ENCODE measurements at regions not wholly inside any gene's neighbourhood (a gene's known extent, or its start where the extent isn't known, plus 50 kb on each side); places are given as distances from the start of the nearest gene placed in this dataset.

GRCh38 chr5:116658830-116659229 lies 84.2 kb upstream of the SEMA6A start:
- no peak overlapping the region for H3K4me3 ChIP-seq (ENCODE audit: low read depth, low read length)

- no peak overlapping the region for H3K4me3 ChIP-seq (ENCODE audit: low read depth, low read length)
Observed at GRCh38 chr5:116658141-116658540, 83.5 kb upstream of the SEMA6A start.

DNA sequence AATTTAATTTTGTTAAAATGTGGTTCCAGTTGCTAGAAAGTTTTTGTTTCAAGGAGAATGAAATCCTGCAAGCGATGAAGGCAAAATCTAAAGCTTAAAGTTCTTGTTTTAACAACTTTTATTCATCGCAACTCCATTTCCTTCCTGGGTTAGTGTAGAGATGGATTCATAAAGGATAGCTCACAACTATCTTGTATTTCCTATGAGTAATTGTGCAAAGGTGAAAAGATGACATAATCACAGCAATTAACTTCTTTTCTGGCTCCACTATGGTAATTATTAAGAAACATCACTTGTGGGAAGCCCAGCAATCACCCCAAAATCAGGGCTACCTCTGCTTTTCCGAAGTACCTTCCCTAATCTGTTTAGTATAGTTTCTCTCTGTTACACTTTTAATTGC lies 80.8 kb upstream of the SEMA6A start:
- no peak overlapping the region for H3K4me3 ChIP-seq (ENCODE audit: low read depth, low read length)

DNA sequence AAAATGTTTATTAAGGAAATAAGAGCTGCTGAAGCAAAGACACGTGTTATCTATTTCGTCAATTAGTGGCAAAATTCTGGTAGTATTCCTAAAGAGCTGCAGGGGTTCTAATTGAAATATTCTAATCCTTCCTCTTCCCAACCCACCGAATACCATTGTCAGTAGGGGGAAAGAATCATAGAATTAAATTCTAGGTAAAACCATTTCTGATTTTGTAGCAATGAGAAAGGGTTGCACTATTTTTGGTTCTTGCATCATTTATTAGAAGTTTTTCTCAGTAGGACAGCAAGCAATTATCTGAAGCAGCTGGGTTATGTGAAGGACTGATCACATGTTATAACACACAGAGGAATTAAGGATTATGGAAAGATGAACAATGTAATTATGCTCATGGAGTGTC lies 80.3 kb upstream of the SEMA6A start:
- H3K4me3 ChIP-seq (ENCODE audit: low read depth, low read length), result no peak overlapping the region

DNA sequence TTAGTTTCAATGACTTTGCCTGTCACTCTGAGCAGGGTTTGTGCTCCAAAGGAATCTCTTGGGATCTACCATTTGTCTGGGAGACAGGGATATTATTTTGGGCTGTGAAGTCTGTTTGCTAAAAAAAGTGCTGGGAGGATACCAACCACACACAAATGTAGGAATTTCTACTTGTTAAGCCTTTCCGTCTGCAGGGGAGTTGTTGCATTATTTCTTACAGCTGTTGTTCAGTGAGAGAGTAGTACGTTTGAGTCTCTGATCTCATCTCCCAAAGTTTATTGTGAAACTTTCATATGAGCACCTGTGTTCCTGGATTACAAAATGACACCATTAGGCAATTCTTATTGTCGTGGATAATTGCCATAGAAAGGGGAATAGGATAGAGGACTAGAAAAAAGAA lies 78.3 kb upstream of the SEMA6A start:
- no peak overlapping the region for H3K4me3 ChIP-seq (ENCODE audit: low read depth, low read length)

DNA sequence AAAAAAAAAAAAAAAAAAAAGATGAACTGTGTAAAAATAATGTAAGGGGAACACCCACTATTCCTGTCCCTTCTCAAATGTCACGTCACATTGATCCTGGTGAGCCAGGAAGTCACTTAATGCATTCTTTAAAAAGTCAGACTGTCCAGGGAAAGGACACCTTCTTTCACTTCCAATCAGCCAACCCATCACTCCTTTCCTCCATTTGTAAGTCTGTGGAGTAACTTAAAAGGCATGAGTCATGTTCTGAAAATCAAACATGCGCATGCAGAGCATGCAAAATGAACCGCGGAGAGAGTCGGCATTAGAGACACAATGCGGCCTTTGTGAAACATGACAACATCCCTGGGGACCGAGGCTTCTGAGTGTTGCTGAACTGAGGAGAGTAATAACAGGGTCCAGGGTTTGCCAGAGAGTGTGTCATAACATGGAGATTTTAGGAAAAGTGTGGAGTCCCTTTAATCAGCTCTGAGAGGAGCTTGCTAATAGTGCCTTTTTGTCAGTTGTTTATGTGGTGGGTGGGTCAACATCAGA lies 77.6 kb upstream of the SEMA6A start:
- no peak overlapping the region for H3K4me3 ChIP-seq (ENCODE audit: low read depth, low read length)

GRCh38 chr5:116651653-116652052 lies 77.0 kb upstream of the SEMA6A start:
- H3K4me3 ChIP-seq (ENCODE audit: low read depth, low read length), result no peak overlapping the region

GRCh38 chr5:116650964-116651363 lies 76.3 kb upstream of the SEMA6A start:
- H3K4me3 ChIP-seq (ENCODE audit: low read depth, low read length), result no peak overlapping the region

- H3K4me3 ChIP-seq (ENCODE audit: low read depth, low read length), result no peak overlapping the region
Observed at GRCh38 chr5:116650544-116650943, 75.9 kb upstream of the SEMA6A start.

- H3K4me3 ChIP-seq (ENCODE audit: low read depth, low read length), result no peak overlapping the region
Observed at GRCh38 chr5:116646611-116647289, 72.1 kb upstream of the SEMA6A start.

- H3K4me3 ChIP-seq (ENCODE audit: low read depth, low read length), result no peak overlapping the region
Observed at GRCh38 chr5:116645627-116646026, 71.0 kb upstream of the SEMA6A start.

- no peak overlapping the region for H3K4me3 ChIP-seq (ENCODE audit: low read depth, low read length)
Observed at GRCh38 chr5:116640236-116640635, 65.6 kb upstream of the SEMA6A start.

DNA sequence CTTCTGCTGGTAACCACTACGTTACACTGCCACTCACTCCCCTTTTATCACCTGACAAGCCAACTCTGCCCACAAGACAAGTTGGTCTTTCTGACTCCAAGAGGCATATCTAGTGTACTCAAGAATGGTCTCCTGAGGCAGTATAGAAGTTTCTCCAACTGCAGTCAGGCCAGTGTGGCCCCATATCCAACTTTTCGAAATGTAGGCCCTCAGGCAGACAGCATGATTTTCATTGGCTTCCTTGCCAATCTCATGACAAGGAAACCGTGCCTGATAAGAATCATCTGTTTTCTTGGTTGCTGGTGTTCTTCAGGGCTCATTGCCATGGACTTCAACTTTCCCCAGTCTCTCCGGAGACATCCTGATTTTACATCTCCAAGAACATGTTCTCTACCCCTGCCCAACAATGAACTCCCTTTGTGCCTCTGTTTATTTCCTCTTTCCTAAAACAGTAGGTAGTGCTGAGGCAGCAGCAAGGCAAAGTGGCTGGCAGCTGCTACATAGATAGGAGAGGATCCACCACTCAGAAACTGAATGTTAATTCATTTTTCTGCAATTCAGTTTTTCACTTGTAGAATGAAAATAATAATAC lies 62.6 kb upstream of the SEMA6A start:
- no peak overlapping the region for H3K4me3 ChIP-seq (ENCODE audit: low read depth, low read length)

DNA sequence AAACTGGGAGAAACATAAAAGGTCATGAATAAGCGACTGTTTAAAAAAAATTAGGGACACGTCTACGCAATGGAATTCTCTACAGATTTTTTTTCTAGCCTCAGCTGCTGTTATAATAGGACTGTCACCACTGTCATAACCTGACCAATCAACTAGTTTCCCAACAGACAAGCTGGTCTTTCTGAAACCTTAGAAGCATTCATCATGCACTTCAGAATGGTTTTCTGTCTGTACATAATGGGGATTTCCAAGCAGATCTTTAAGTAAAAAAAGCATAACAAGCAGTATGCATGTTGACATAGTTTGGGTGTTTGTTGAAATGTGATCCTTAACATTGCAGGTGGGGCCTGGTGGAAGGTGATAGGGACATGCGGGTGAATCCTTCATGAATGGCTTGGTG lies 58.3 kb upstream of the SEMA6A start:
- no peak overlapping the region for H3K4me3 ChIP-seq (ENCODE audit: low read depth, low read length)

GRCh38 chr5:116631147-116631546 lies 56.5 kb upstream of the SEMA6A start:
- no peak overlapping the region for H3K4me3 ChIP-seq (ENCODE audit: low read depth, low read length)

GRCh38 chr5:116629168-116629567 lies 54.5 kb upstream of the SEMA6A start:
- H3K4me3 ChIP-seq (ENCODE audit: low read depth, low read length), result no peak overlapping the region

DNA sequence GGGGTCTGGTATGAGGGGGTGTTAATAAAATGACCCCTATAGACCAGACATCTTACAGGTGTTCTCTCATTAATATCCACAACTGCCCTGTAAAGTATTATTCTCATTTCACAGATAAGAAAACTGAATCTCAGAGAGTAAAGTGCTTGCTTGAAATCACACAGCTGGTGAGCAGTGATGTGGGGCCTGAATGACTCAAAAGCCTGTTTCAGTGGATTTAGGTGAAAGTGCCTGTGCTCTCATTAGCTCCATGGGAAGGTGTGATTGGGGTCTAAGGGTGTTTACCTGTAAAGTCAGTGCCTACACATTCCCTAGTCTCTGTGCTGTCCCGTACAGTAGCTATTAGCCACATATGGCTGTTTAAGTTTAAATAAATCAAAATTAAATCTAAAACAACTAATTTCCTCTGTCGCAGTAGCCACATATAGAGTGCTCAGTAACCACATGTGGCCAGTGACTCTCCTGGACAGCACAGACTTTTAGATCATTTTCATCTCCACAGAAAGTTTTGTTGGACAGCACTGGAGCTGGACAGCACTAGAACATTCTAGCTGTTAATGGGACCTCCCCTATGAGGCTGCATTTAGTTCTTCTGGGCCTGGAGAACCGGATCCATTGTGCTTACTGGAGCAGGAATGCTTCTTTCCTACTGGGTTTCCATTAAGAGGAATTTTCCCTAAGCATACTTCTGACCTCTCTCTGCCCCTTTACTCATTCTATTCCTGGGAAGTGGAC lies 52.5 kb upstream of the SEMA6A start:
- H3K4me3 ChIP-seq (ENCODE audit: low read depth, low read length), result no peak overlapping the region

DNA sequence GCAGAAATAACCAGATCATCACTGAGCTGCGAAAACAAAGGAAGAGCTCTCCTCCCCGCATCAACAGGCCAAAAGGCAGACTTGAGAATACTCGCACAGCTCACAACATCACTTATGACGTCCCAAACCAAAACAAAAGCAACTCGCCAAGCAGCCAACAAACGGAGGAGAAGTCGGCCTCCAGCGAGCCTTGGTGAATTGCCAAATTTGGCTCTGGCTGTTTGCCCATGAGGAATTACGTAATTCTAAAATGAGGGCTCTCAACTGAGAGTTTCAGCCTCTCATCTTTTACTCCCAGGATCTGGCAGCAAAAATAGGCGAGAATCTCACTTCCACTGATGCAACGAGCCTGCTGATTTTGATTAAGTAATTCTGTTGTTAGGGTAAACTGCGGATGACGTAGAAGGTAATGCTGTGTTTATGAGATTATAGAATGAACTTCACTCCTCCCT lies 51.7 kb upstream of the SEMA6A start:
- H3K4me3 ChIP-seq (ENCODE audit: low read depth, low read length), result no peak overlapping the region
